GM12865 (cell line): ENCODE measurements at regions not wholly inside any gene's neighbourhood (a gene's known extent, or its start where the extent isn't known, plus 50 kb on each side); places are given as distances from the start of the nearest gene placed in this dataset.
"Not testable (repeated sequence)": the region's sequence is repeated elsewhere in the genome, so short reads cannot be mapped to it uniquely, and the experiment has no call there.

Experiments used
- DNase-seq: peaks from one replicate; pipeline ENCODE4 v3.0.0; 2010; ENCODE audit warnings: low read depth
- H3K4me3 ChIP-seq: 2 replicates; pipeline ENCODE4 v1.5.1; 2011; ENCODE audit warnings: mild to moderate bottlenecking, low read depth, low read length, control low read depth
- CTCF ChIP-seq: IDR thresholded peaks from 2 replicates; pipeline ENCODE4 v1.5.1; 2011; ENCODE audit warnings: low read length, control low read depth, low read depth, inconsistent platforms; ENCODE audit not compliant: insufficient read depth; ENCODE audit errors: missing control alignments

GRCh38 chr16:6694636-6695035, 638.0 kb upstream of the RBFOX1 start:
- no peak for TF ChIP-seq CTCF
- no peak for DNase-seq

GRCh38 chr16:6693418-6693817, 639.2 kb upstream of the RBFOX1 start:
- DNase-seq, H3K4me3 ChIP-seq: not testable (repeated sequence)

More at GRCh38 chr16:6694636-6695035, 638.0 kb upstream of the RBFOX1 start:
- H3K4me3 ChIP-seq, result no peak overlapping the region

- H3K4me3 ChIP-seq, result no peak overlapping the region
- no peak for TF ChIP-seq CTCF
- no peak for DNase-seq
These were observed 639.8 kb upstream of the RBFOX1 start for GRCh38 chr16:6692874-6693273.

GRCh38 chr16:6690741-6691140, 641.9 kb upstream of the RBFOX1 start:
- TF ChIP-seq CTCF, result no peak
- DNase-seq, result no peak
- H3K4me3 ChIP-seq, result no peak overlapping the region

GRCh38 chr16:6689643-6690042, 643.0 kb upstream of the RBFOX1 start:
- TF ChIP-seq CTCF, result no peak
- no peak overlapping the region for H3K4me3 ChIP-seq
- no peak for DNase-seq

GRCh38 chr16:6687593-6687992, 645.1 kb upstream of the RBFOX1 start:
- no peak overlapping the region for H3K4me3 ChIP-seq
- no peak for DNase-seq
- no peak for TF ChIP-seq CTCF

GRCh38 chr16:6684076-6684673, 648.5 kb upstream of the RBFOX1 start:
- peak; percentile 4 for DNase-seq
- peak; percentile 32 for TF ChIP-seq CTCF
- H3K4me3 ChIP-seq, result no peak overlapping the region
